ENCODE measurements at regions not wholly inside any gene's neighbourhood (a gene's known extent, or its start where the extent isn't known, plus 50 kb on each side); places are given as distances from the start of the nearest gene placed in this dataset.
"Not testable (repeated sequence)": the region's sequence is repeated elsewhere in the genome, so short reads cannot be mapped to it uniquely, and the experiment has no call there.

GRCh38 chr3:177249203-177249602 is 51.9 kb upstream of the TBL1XR1 start:
- no peak for DNase-seq (ENCODE audit: low read depth)
- in situ Hi-C loops (cut with HindIII; ENCODE audit: low pct_unique_long_range_greater_than_20kb, low sequenced_read_pairs) = no loop called here

- no peak for DNase-seq (ENCODE audit: low read depth)
- in situ Hi-C loops (cut with HindIII; ENCODE audit: low pct_unique_long_range_greater_than_20kb, low sequenced_read_pairs) = no loop called here
Measured at GRCh38 chr3:177250151-177250550, 52.9 kb upstream of the TBL1XR1 start.

- in situ Hi-C loops (cut with HindIII; ENCODE audit: low pct_unique_long_range_greater_than_20kb, low sequenced_read_pairs) = no loop called here
- DNase-seq (ENCODE audit: low read depth) = no peak
Measured at GRCh38 chr3:177251755-177252154, 54.5 kb upstream of the TBL1XR1 start.

- DNase-seq (ENCODE audit: low read depth) = no peak
- in situ Hi-C loops (cut with HindIII; ENCODE audit: low pct_unique_long_range_greater_than_20kb, low sequenced_read_pairs) = no loop called here
Measured at GRCh38 chr3:177257006-177257405, 59.7 kb upstream of the TBL1XR1 start.

- no peak for DNase-seq (ENCODE audit: low read depth)
- in situ Hi-C loops (cut with HindIII; ENCODE audit: low pct_unique_long_range_greater_than_20kb, low sequenced_read_pairs) = no loop called here
Measured at GRCh38 chr3:177257625-177258024, 60.3 kb upstream of the TBL1XR1 start.

- no peak for DNase-seq (ENCODE audit: low read depth)
- in situ Hi-C loops (cut with HindIII; ENCODE audit: low pct_unique_long_range_greater_than_20kb, low sequenced_read_pairs) = no loop called here
Measured at GRCh38 chr3:177262396-177262795, 65.1 kb upstream of the TBL1XR1 start.

GRCh38 chr3:177263615-177264368 is 66.5 kb upstream of the TBL1XR1 start:
- DNase-seq (ENCODE audit: low read depth) = peak; percentile 45
- in situ Hi-C loops (cut with HindIII; ENCODE audit: low pct_unique_long_range_greater_than_20kb, low sequenced_read_pairs) = no loop called here

GRCh38 chr3:177271811-177272501 is 74.7 kb upstream of the TBL1XR1 start:
- in situ Hi-C loops (cut with HindIII; ENCODE audit: low pct_unique_long_range_greater_than_20kb, low sequenced_read_pairs); DNase-seq (ENCODE audit: low read depth): not testable (repeated sequence)

GRCh38 chr3:177278016-177278415 is 80.7 kb upstream of the TBL1XR1 start:
- in situ Hi-C loops (cut with HindIII; ENCODE audit: low pct_unique_long_range_greater_than_20kb, low sequenced_read_pairs) = no loop called here
- DNase-seq (ENCODE audit: low read depth) = no peak

GRCh38 chr3:177279118-177279815 is 82.0 kb upstream of the TBL1XR1 start:
- peak; percentile 65 for DNase-seq (ENCODE audit: low read depth)
- in situ Hi-C loops (cut with HindIII; ENCODE audit: low pct_unique_long_range_greater_than_20kb, low sequenced_read_pairs) = no loop called here

GRCh38 chr3:177281292-177282118 is 84.2 kb upstream of the TBL1XR1 start:
- DNase-seq (ENCODE audit: low read depth) = no peak
- in situ Hi-C loops (cut with HindIII; ENCODE audit: low pct_unique_long_range_greater_than_20kb, low sequenced_read_pairs) = no loop called here

GRCh38 chr3:177282119-177282655 is 84.9 kb upstream of the TBL1XR1 start:
- in situ Hi-C loops (cut with HindIII; ENCODE audit: low pct_unique_long_range_greater_than_20kb, low sequenced_read_pairs) = no loop called here
- no peak for DNase-seq (ENCODE audit: low read depth)

GRCh38 chr3:177283983-177284382 is 86.7 kb upstream of the TBL1XR1 start:
- in situ Hi-C loops (cut with HindIII; ENCODE audit: low pct_unique_long_range_greater_than_20kb, low sequenced_read_pairs) = no loop called here

GRCh38 chr3:177284383-177284881 is 87.2 kb upstream of the TBL1XR1 start:
- peak; percentile 63 for DNase-seq (ENCODE audit: low read depth)
- in situ Hi-C loops (cut with HindIII; ENCODE audit: low pct_unique_long_range_greater_than_20kb, low sequenced_read_pairs) = no loop called here

More at GRCh38 chr3:177283983-177284382, 86.7 kb upstream of the TBL1XR1 start:
- DNase-seq (ENCODE audit: low read depth) = no peak

- DNase-seq (ENCODE audit: low read depth) = peak; percentile 93
- in situ Hi-C loops (cut with HindIII; ENCODE audit: low pct_unique_long_range_greater_than_20kb, low sequenced_read_pairs) = no loop called here
Measured at GRCh38 chr3:177286034-177286433, 88.8 kb upstream of the TBL1XR1 start.

GRCh38 chr3:177287231-177287630 is 89.9 kb upstream of the TBL1XR1 start:
- in situ Hi-C loops (cut with HindIII; ENCODE audit: low pct_unique_long_range_greater_than_20kb, low sequenced_read_pairs) = no loop called here
- no peak for DNase-seq (ENCODE audit: low read depth)

GRCh38 chr3:177290633-177291032 is 93.4 kb upstream of the TBL1XR1 start:
- peak; percentile 42 for DNase-seq (ENCODE audit: low read depth)
- in situ Hi-C loops (cut with HindIII; ENCODE audit: low pct_unique_long_range_greater_than_20kb, low sequenced_read_pairs) = no loop called here

GRCh38 chr3:177294221-177294620 is 96.9 kb upstream of the TBL1XR1 start:
- in situ Hi-C loops (cut with HindIII; ENCODE audit: low pct_unique_long_range_greater_than_20kb, low sequenced_read_pairs) = no loop called here
- DNase-seq (ENCODE audit: low read depth) = no peak

Measured in Caki2 (cell line).